GM23338 (cell line): ENCODE measurements at regions not wholly inside any gene's neighbourhood (a gene's known extent, or its start where the extent isn't known, plus 50 kb on each side); places are given as distances from the start of the nearest gene placed in this dataset.

Experiments used
- ATAC-seq: fragments of 200-7000 bp; cut with Tn5 transposase; 3 replicates; pipeline ENCODE4 v1.9.1; 2020
- DNase-seq: peaks from one replicate; pipeline ENCODE4 v3.0.0-alpha.2; 2015; ENCODE audit warnings: low spot score
- H2AFZ ChIP-seq: fragments of 200-600 bp; sonication (generic); 2 replicates; pipeline ENCODE4 v1.8.0; 2016; ENCODE audit warnings: antibody characterized with exemption, mild to moderate bottlenecking, moderate library complexity
- H3F3A ChIP-seq: fragments of 200-600 bp; sonication (generic); replicated peaks from 2 replicates; pipeline ENCODE4 v1.8.0; 2017; ENCODE audit warnings: antibody characterized with exemption, mixed run types, low read depth
- H3K27ac ChIP-seq: fragments of 200-600 bp; sonication (generic); 2 replicates; pipeline ENCODE4 v1.6.1; 2016; ENCODE audit warnings: low read depth
- H3K27me3 ChIP-seq: fragments of 200-600 bp; sonication (generic); 2 replicates; pipeline ENCODE4 v1.8.0; 2016; ENCODE audit warnings: mild to moderate bottlenecking, mixed run types, moderate library complexity; ENCODE audit not compliant: insufficient read depth
- H3K36me3 ChIP-seq: fragments of 200-600 bp; sonication (generic); 2 replicates; pipeline ENCODE4 v1.8.0; 2016; ENCODE audit warnings: mild to moderate bottlenecking; ENCODE audit not compliant: insufficient read depth
- H3K4me1 ChIP-seq: fragments of 200-600 bp; sonication (generic); 2 replicates; pipeline ENCODE4 v1.8.0; 2016; ENCODE audit warnings: mild to moderate bottlenecking, moderate library complexity; ENCODE audit not compliant: insufficient read depth
- H3K4me2 ChIP-seq: fragments of 200-600 bp; sonication (generic); 2 replicates; pipeline ENCODE4 v1.7.1; 2017; ENCODE audit warnings: mixed run types
- H3K4me3 ChIP-seq: fragments of 200-600 bp; sonication (generic); 2 replicates; pipeline ENCODE4 v1.6.1; 2016; ENCODE audit warnings: mixed run types
- H3K79me2 ChIP-seq: fragments of 200-600 bp; sonication (generic); replicated peaks from 2 replicates; pipeline ENCODE4 v1.8.0; 2017; ENCODE audit warnings: mild to moderate bottlenecking; ENCODE audit not compliant: insufficient read depth
- H3K9me2 ChIP-seq: fragments of 200-600 bp; sonication (generic); 2 replicates; pipeline ENCODE4 v1.8.0; 2017; ENCODE audit not compliant: insufficient read depth
- H4K20me1 ChIP-seq: fragments of 200-600 bp; sonication (generic); replicated peaks from 2 replicates; pipeline ENCODE4 v1.8.0; 2017; ENCODE audit warnings: mild to moderate bottlenecking; ENCODE audit not compliant: insufficient read depth
- H3K27ac Mint-ChIP-seq: 2 replicates; pipeline ENCODE4 v1.8.0; 2020; ENCODE audit warnings: inconsistent platforms, mild to moderate bottlenecking, moderate library complexity, mixed read lengths
- H3K27me3 Mint-ChIP-seq: 3 replicates; pipeline ENCODE4 v1.8.0; 2022; ENCODE audit warnings: low read depth, mild to moderate bottlenecking, moderate library complexity, mixed read lengths, inconsistent platforms; ENCODE audit not compliant: insufficient read depth, poor library complexity
- H3K36me3 Mint-ChIP-seq: 3 replicates; pipeline ENCODE4 v1.8.0; 2021; ENCODE audit warnings: low read depth, mild to moderate bottlenecking, inconsistent platforms, moderate library complexity, mixed read lengths
- H3K4me1 Mint-ChIP-seq: 3 replicates; pipeline ENCODE4 v1.8.0; 2020; ENCODE audit warnings: mild to moderate bottlenecking, inconsistent platforms, mixed read lengths
- H3K4me3 Mint-ChIP-seq: 3 replicates; pipeline ENCODE4 v1.8.0; 2021; ENCODE audit warnings: moderate library complexity, mild to moderate bottlenecking, inconsistent platforms, mixed read lengths
- H3K9me3 Mint-ChIP-seq: 3 replicates; pipeline ENCODE4 v1.8.0; 2020; ENCODE audit warnings: moderate library complexity, mild to moderate bottlenecking, inconsistent platforms, mixed read lengths
- CREB1 ChIP-seq: fragments of 250-450 bp; sonication (Bioruptor Pico); IDR thresholded peaks from 2 replicates; pipeline ENCODE4 v1.5.0; 2020; ENCODE audit warnings: low read depth, mild to moderate bottlenecking, moderate library complexity
- CTCF ChIP-seq, 2 experiments: fragments of 200-600 bp in 1 of 2; sonication (generic) in 1 of 2; conservative IDR thresholded peaks; 2 replicates each; pipeline versions ENCODE4 v1.5.1 to v1.6.1; 2016 to 2017; ENCODE audit warnings: antibody characterized with exemption in 2 of 2, low read depth in 2 of 2, mild to moderate bottlenecking in 2 of 2, moderate library complexity in 1 of 2
- EZH2 ChIP-seq: fragments of 200-600 bp; sonication (generic); IDR thresholded peaks from one replicate; pipeline ENCODE4 v1.8.0; 2017; ENCODE audit warnings: antibody characterized with exemption, mild to moderate bottlenecking, low read depth; ENCODE audit not compliant: unreplicated experiment
- EZH2phosphoT487 ChIP-seq: fragments of 200-600 bp; sonication (generic); IDR thresholded peaks from one replicate; pipeline ENCODE4 v1.8.1; 2018; ENCODE audit warnings: antibody characterized with exemption; ENCODE audit not compliant: unreplicated experiment
- NANOG ChIP-seq: IDR thresholded peaks from 2 replicates; pipeline ENCODE4 v1.6.1; 2016; ENCODE audit warnings: antibody characterized with exemption, borderline replicate concordance
- REST ChIP-seq: IDR thresholded peaks from one replicate; pipeline ENCODE4 v1.6.1; 2018; ENCODE audit warnings: antibody characterized with exemption; ENCODE audit not compliant: unreplicated experiment
- STAT1 ChIP-seq: IDR thresholded peaks from one replicate; pipeline ENCODE4 v1.6.1; 2016; ENCODE audit warnings: antibody characterized with exemption; ENCODE audit not compliant: unreplicated experiment
- ZNF114 ChIP-seq: fragments of 250-450 bp; sonication (Bioruptor Pico); IDR thresholded peaks from 2 replicates; pipeline ENCODE4 v1.5.0; 2020; ENCODE audit warnings: mild to moderate bottlenecking, moderate library complexity
- ZNF331 ChIP-seq: fragments of 250-450 bp; sonication (Bioruptor Pico); IDR thresholded peaks from 2 replicates; pipeline ENCODE4 v1.5.0; 2020; ENCODE audit warnings: low read depth, mild to moderate bottlenecking, moderate library complexity
- TF ChIP-seq, protein P1 (sequence below): fragments of 250-450 bp; sonication (Bioruptor Pico); IDR thresholded peaks from 2 replicates; pipeline ENCODE4 v1.5.0; 2020; ENCODE audit warnings: mild to moderate bottlenecking, moderate library complexity

DNA sequence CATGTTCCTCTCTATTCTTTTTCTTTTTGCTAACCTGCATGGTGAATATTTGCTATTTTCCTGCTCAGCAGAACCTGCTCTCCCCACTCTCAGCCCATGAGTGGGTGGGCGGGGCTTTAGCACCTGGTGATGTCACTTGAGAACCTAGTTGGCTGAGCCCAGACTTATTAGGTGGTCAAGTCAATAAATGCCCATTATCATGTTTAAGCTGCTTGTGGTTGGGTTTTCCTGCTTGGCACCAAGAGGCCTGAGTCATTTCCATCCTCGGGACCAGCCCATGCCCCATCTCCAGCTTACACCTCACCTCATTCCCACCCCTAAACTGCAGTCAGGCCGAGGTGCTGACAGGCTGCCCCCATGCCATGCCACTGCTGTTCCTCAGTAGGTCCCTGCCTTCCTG, 226.6 kb downstream of the ANKRD30B start (continued):
- TF ChIP-seq REST (no peak), ZNF331 (CRISPR knock-in tag) (no peak), CREB1 (CRISPR knock-in tag) (no peak)

DNA sequence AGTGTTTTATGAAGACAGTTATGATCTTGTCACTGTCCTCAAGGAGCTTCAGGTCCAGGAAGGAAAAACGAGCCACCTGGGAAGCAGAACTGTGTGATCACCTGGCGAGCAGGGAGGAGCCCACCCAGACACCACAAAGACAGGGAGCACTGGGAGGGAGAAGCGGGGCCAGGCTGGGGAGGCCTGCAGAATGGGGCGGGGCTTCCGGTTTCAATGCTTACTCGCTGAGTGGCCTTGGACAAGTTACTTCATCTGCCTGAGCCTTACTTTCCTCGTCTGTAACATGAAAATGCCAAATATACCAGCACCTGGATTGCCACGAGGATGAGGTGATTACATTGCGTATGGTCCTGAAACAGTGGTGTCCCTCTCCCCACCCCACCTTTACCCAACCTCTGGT, 227.5 kb downstream of the ANKRD30B start:
- Mint-ChIP-seq H3K27me3 (peaks cover 12% of the 10 kb centered on the region), H3K4me3 (no peak overlapping the region), H3K4me1 (peaks cover 6% of the 10 kb centered on the region; the same call in 1 of the 3 replicates), H3K9me3 (peaks cover 89% of the 10 kb centered on the region), H3K27ac (no peak overlapping the region), H3K36me3 (peaks cover 7% of the 10 kb centered on the region)
- H3F3A ChIP-seq: no peaks in the 10 kb centered on the region
- ATAC-seq: no peak
- H3K4me3 ChIP-seq: no peak overlapping the region
- no peak for DNase-seq
- no peak overlapping the region for H2AFZ ChIP-seq
- no peaks in the 10 kb centered on the region for H3K9me2 ChIP-seq
- H3K27me3 ChIP-seq: no peaks in the 10 kb centered on the region
- H3K36me3 ChIP-seq: no peaks in the 10 kb centered on the region
- H3K4me1 ChIP-seq: no peaks in the 10 kb centered on the region
- H4K20me1 ChIP-seq: no peaks in the 10 kb centered on the region
- no peak overlapping the region for H3K4me2 ChIP-seq
- H3K27ac ChIP-seq: no peak overlapping the region
- no peaks in the 10 kb centered on the region for H3K79me2 ChIP-seq
- TF ChIP-seq REST: no peak
- no peak for TF ChIP-seq NANOG
- no peak for TF ChIP-seq EZH2
- TF ChIP-seq ZNF114: no peak
- TF ChIP-seq, protein P1, sequence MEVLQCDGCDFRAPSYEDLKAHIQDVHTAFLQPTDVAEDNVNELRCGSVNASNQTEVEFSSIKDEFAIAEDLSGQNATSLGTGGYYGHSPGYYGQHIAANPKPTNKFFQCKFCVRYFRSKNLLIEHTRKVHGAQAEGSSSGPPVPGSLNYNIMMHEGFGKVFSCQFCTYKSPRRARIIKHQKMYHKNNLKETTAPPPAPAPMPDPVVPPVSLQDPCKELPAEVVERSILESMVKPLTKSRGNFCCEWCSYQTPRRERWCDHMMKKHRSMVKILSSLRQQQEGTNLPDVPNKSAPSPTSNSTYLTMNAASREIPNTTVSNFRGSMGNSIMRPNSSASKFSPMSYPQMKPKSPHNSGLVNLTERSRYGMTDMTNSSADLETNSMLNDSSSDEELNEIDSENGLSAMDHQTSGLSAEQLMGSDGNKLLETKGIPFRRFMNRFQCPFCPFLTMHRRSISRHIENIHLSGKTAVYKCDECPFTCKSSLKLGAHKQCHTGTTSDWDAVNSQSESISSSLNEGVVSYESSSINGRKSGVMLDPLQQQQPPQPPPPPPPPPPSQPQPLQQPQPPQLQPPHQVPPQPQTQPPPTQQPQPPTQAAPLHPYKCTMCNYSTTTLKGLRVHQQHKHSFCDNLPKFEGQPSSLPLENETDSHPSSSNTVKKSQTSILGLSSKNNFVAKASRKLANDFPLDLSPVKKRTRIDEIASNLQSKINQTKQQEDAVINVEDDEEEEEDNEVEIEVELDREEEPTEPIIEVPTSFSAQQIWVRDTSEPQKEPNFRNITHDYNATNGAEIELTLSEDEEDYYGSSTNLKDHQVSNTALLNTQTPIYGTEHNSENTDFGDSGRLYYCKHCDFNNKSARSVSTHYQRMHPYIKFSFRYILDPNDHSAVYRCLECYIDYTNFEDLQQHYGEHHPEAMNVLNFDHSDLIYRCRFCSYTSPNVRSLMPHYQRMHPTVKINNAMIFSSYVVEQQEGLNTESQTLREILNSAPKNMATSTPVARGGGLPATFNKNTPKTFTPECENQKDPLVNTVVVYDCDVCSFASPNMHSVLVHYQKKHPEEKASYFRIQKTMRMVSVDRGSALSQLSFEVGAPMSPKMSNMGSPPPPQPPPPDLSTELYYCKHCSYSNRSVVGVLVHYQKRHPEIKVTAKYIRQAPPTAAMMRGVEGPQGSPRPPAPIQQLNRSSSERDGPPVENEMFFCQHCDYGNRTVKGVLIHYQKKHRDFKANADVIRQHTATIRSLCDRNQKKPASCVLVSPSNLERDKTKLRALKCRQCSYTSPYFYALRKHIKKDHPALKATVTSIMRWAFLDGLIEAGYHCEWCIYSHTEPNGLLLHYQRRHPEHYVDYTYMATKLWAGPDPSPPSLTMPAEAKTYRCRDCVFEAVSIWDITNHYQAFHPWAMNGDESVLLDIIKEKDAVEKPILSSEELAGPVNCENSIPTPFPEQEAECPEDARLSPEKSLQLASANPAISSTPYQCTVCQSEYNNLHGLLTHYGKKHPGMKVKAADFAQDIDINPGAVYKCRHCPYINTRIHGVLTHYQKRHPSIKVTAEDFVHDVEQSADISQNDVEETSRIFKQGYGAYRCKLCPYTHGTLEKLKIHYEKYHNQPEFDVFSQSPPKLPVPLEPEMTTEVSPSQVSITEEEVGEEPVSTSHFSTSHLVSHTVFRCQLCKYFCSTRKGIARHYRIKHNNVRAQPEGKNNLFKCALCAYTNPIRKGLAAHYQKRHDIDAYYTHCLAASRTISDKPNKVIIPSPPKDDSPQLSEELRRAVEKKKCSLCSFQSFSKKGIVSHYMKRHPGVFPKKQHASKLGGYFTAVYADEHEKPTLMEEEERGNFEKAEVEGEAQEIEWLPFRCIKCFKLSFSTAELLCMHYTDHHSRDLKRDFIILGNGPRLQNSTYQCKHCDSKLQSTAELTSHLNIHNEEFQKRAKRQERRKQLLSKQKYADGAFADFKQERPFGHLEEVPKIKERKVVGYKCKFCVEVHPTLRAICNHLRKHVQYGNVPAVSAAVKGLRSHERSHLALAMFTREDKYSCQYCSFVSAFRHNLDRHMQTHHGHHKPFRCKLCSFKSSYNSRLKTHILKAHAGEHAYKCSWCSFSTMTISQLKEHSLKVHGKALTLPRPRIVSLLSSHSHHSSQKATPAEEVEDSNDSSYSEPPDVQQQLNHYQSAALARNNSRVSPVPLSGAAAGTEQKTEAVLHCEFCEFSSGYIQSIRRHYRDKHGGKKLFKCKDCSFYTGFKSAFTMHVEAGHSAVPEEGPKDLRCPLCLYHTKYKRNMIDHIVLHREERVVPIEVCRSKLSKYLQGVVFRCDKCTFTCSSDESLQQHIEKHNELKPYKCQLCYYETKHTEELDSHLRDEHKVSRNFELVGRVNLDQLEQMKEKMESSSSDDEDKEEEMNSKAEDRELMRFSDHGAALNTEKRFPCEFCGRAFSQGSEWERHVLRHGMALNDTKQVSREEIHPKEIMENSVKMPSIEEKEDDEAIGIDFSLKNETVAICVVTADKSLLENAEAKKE (CRISPR knock-in tag): no peak
- no peak for TF ChIP-seq STAT1
- TF ChIP-seq CTCF (conservative IDR thresholded peaks at IDR 0.05; ENCODE audit: low read depth in 2 of 2): no peak
- TF ChIP-seq EZH2phosphoT487: no peak
- TF ChIP-seq ZNF331 (CRISPR knock-in tag): no peak
